GM13976 (cell line): ENCODE measurements at regions not wholly inside any gene's neighbourhood (a gene's known extent, or its start where the extent isn't known, plus 50 kb on each side); places are given as distances from the start of the nearest gene placed in this dataset.
A peak's percentile ranks its signal among the peaks of the same experiment; 100 is the strongest.

Experiments
- DNase-seq: peaks from one replicate; pipeline ENCODE4 v3.0.0; 2012; ENCODE audit warnings: low spot score
- CTCF ChIP-seq: IDR thresholded peaks from 2 replicates; pipeline ENCODE4 v1.5.1; 2012; ENCODE audit warnings: borderline replicate concordance, mild to moderate bottlenecking; ENCODE audit not compliant: insufficient read depth; ENCODE audit errors: extremely low read depth, missing control alignments, control extremely low read depth
- in situ Hi-C: fragments of 300-500 bp; cut with MboI; formaldehyde crosslinking; loops from one replicate; pipeline ENCODE4 v1.12.0; 2022; ENCODE audit warnings: low sequenced_read_pairs, mixed read lengths, inconsistent platforms; ENCODE audit not compliant: unreplicated experiment

- TF ChIP-seq CTCF, result no peak
- in situ Hi-C loops, result loop anchor here (25.0 kb wide), 1 partner anchor 604 kb away; no protein-coding TSS in a partner anchor
- DNase-seq, result no peak
Observed at GRCh38 chr2:157191186-157191585, 66.3 kb upstream of the GALNT5 start.

GRCh38 chr2:157192445-157193423, 64.8 kb upstream of the GALNT5 start:
- DNase-seq, result peak; percentile 13
- in situ Hi-C loops, result loop anchor here (25.0 kb wide), 1 partner anchor 605 kb away; no protein-coding TSS in a partner anchor
- no peak for TF ChIP-seq CTCF

GRCh38 chr2:157193461-157193860, 64.0 kb upstream of the GALNT5 start:
- TF ChIP-seq CTCF, result no peak
- in situ Hi-C loops, result loop anchor here (25.0 kb wide), 1 partner anchor 606 kb away; no protein-coding TSS in a partner anchor
- DNase-seq, result no peak

GRCh38 chr2:157194097-157194688, 63.3 kb upstream of the GALNT5 start:
- DNase-seq, result peak; percentile 59
- TF ChIP-seq CTCF, result peak; percentile 53
- in situ Hi-C loops, result loop anchor here (25.0 kb wide), 1 partner anchor 607 kb away; no protein-coding TSS in a partner anchor

- in situ Hi-C loops, result loop anchor here (25.0 kb wide), 1 partner anchor 608 kb away; no protein-coding TSS in a partner anchor
- no peak for TF ChIP-seq CTCF
- DNase-seq, result no peak
Observed at GRCh38 chr2:157194844-157195243, 62.7 kb upstream of the GALNT5 start.

GRCh38 chr2:157196956-157197355, 60.5 kb upstream of the GALNT5 start:
- in situ Hi-C loops, result loop anchor here (25.0 kb wide), 1 partner anchor 610 kb away; no protein-coding TSS in a partner anchor

More at GRCh38 chr2:157196956-157197355, 60.5 kb upstream of the GALNT5 start:
- TF ChIP-seq CTCF, result no peak
- no peak for DNase-seq
